HEK293T (cell line): ENCODE measurements at regions not wholly inside any gene's neighbourhood (a gene's known extent, or its start where the extent isn't known, plus 50 kb on each side); places are given as distances from the start of the nearest gene placed in this dataset.

Experiments used
- ARNT ChIP-seq: fragments of 450-650 bp; IDR thresholded peaks from 2 replicates; pipeline ENCODE4 v1.6.1; 2017; ENCODE audit warnings: mild to moderate bottlenecking
- BHLHE40 ChIP-seq: fragments of 450-650 bp; IDR thresholded peaks from 2 replicates; pipeline ENCODE4 v1.6.1; 2016; ENCODE audit warnings: mild to moderate bottlenecking, moderate library complexity, borderline replicate concordance
- FOXM1 ChIP-seq: fragments of 450-650 bp; IDR thresholded peaks from 2 replicates; pipeline ENCODE4 v1.6.1; 2017; ENCODE audit warnings: mild to moderate bottlenecking, borderline replicate concordance
- L3MBTL2 ChIP-seq: fragments of 450-650 bp; conservative IDR thresholded peaks from 2 replicates; pipeline ENCODE4 v1.6.1; 2016; ENCODE audit warnings: mild to moderate bottlenecking
- SUZ12 ChIP-seq: fragments of 450-650 bp; IDR thresholded peaks from 2 replicates; pipeline ENCODE4 v1.6.1; 2016; ENCODE audit warnings: mild to moderate bottlenecking
- TARDBP ChIP-seq: fragments of 450-650 bp; IDR thresholded peaks from 2 replicates; pipeline ENCODE4 v1.6.1; 2016
- ZNF384 ChIP-seq: fragments of 450-650 bp; IDR thresholded peaks from 2 replicates; pipeline ENCODE4 v1.6.1; 2016

DNA sequence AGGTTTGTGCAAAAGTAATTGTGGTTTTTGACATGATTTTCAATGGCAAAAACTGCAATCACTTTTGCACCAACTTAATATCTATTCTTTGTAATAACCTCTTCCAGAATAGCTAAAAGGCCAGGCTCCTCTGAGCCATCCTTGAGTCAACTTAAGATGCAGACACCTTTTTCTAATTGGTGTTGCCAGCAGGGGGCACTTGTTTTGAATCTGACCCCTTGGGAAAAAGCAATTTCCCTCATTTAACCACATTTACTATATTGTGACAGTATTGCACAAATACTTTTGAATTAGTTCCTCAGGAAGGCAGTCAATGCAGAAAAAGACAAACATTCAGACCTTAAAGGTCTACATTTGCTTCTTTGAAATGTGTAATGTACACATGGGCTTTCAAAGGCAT, 78.6 kb upstream of the GALNT5 start:
- TF ChIP-seq FOXM1, result no peak
- TF ChIP-seq ZNF384, result no peak
- no peak for TF ChIP-seq BHLHE40
- no peak for TF ChIP-seq TARDBP
- no peak for TF ChIP-seq SUZ12
- no peak for TF ChIP-seq ARNT
- no peak for TF ChIP-seq L3MBTL2
